ENCODE measurements at regions not wholly inside any gene's neighbourhood (a gene's known extent, or its start where the extent isn't known, plus 50 kb on each side); places are given as distances from the start of the nearest gene placed in this dataset.

- DNase-seq (no peak), ATAC-seq (ENCODE audit: low FRiP score in 2 of 2) (peak in 1 of 2 donors; percentile 80)
- WGBS, 2 donors = 89 to 92% methylated on average over 2 of the region's 2 CpGs
- no peak overlapping the region for H3K4me3 ChIP-seq
- no peak overlapping the region for H3K27ac ChIP-seq
- TF ChIP-seq POLR2A (IDR thresholded peaks at IDR 0.05) = no peak
- TF ChIP-seq POLR2AphosphoS5 (IDR thresholded peaks at IDR 0.05) = no peak
- TF ChIP-seq EP300 (IDR thresholded peaks at IDR 0.05) = no peak
- TF ChIP-seq CTCF (IDR thresholded peaks at IDR 0.05) = no peak
- H3K9me3 ChIP-seq = no peaks in the 10 kb centered on the region
- H3K36me3 ChIP-seq = no peaks in the 10 kb centered on the region
- H3K4me1 ChIP-seq = no peaks in the 10 kb centered on the region
- H3K27me3 ChIP-seq = no peaks in the 10 kb centered on the region
Observed at GRCh38 chr4:127240764-127241105, 392.0 kb upstream of the INTU start.

GRCh38 chr4:127244515-127244914 lies 388.2 kb upstream of the INTU start:
- no peak overlapping the region for H3K27ac ChIP-seq
- TF ChIP-seq EP300 (IDR thresholded peaks at IDR 0.05) = no peak
- TF ChIP-seq POLR2A (IDR thresholded peaks at IDR 0.05) = no peak
- TF ChIP-seq POLR2AphosphoS5 (IDR thresholded peaks at IDR 0.05) = no peak
- TF ChIP-seq CTCF (IDR thresholded peaks at IDR 0.05) = no peak
- WGBS, 2 donors = 75 to 94% methylated on average over 5 of the region's 5 CpGs

DNA sequence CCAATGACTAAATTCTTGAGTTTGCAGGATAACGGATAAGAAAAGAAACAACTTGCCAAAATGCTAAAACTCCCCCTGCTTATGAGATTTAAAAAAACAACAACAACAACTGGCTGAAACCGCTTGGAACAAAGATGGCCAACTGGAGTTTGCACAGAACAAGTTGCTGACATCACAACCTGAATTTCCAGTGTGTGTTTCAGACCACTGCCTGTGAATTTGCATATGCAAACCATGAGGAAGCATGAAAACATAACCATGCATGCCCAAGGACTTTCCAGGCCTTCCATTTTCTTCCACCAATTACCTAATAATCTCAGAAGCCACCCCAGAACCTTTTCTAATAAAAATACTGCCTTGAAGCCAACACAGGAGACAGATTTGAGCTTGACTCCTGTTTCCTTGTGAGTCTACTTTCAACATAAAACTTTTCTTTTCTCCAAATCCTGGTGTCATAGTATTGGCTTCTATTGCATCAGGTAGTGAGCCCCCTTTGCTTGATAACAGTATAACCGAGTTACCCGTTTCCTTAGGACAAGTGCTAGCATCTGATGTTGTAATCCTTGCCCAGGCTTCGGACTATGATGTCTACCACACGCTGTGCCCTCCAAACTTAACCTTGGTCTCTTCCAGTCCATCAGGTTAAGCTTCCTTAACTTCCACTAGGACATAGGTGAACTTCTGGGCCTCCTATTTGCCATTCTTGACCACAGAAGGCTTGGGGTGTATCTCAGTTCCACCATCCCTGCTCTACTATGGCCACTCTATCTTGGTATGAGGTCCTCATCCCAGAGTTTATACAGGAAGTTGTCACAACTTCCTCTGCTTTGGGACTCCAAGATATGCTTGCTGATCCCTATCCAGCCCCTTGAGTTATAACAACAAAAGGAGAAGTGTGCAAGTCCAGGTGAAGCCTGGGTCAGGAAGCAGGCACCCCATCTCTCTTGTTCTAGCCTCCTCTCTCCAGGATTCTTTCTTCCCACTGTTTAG lies 385.5 kb upstream of the INTU start:
- TF ChIP-seq POLR2AphosphoS5 (IDR thresholded peaks at IDR 0.05) (no peak), EP300 (IDR thresholded peaks at IDR 0.05) (no peak), POLR2A (IDR thresholded peaks at IDR 0.05) (no peak)
- WGBS, 2 donors = 87 to 93% methylated on average over 6 of the region's 6 CpGs
- no peaks in the 10 kb centered on the region for H3K36me3 ChIP-seq
- no peak overlapping the region for H3K27ac ChIP-seq
- H3K9me3 ChIP-seq = no peaks in the 10 kb centered on the region
- no peak overlapping the region for H3K4me3 ChIP-seq
- ATAC-seq (ENCODE audit: low FRiP score in 2 of 2) (no peak), DNase-seq (no peak)
- H3K4me1 ChIP-seq = no peaks in the 10 kb centered on the region
- no peaks in the 10 kb centered on the region for H3K27me3 ChIP-seq

More at GRCh38 chr4:127244515-127244914, 388.2 kb upstream of the INTU start:
- no peaks in the 10 kb centered on the region for H3K9me3 ChIP-seq
- DNase-seq = no peak
- H3K4me1 ChIP-seq = no peaks in the 10 kb centered on the region
- H3K27me3 ChIP-seq = no peaks in the 10 kb centered on the region
- no peak for ATAC-seq (ENCODE audit: low FRiP score in 2 of 2)
- H3K36me3 ChIP-seq = no peaks in the 10 kb centered on the region
- no peak overlapping the region for H3K4me3 ChIP-seq

DNA sequence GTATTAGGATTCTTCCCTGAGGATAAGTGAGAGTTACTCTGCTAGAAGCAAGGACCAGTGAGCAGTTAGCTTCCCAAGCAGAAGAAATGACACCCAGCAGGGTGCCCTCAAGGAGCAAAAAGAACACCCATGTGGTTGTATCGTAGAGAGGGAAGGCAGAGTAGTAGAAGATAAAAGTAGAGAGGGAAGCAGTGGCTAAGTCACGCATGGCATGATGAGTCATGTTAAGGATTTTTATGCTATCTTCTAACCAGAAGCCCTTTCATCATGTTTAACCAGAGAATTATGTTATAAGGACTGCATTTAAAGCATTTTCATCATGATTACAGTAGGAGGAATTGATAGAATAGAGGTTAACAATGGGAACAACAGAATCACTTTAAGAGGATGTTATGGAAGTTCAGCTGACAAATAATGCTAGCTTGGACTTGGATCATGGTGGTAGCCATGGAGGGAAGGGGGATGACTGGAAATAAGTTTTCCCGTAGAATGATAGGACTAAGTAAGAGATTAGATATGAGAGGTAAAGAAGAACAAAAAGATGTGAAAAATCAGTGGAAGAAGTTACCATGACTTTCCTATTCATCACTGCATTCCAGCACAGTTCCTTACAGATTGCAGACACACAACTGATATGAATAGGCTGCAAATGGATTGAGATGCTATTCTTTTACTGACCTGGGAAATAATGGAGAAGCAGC lies 383.5 kb upstream of the INTU start:
- H3K9me3 ChIP-seq = no peaks in the 10 kb centered on the region
- H3K4me3 ChIP-seq = no peak overlapping the region
- ATAC-seq (ENCODE audit: low FRiP score in 2 of 2) (no peak), DNase-seq (no peak)
- TF ChIP-seq POLR2AphosphoS5 (IDR thresholded peaks at IDR 0.05) (no peak), POLR2A (IDR thresholded peaks at IDR 0.05) (no peak), CTCF (IDR thresholded peaks at IDR 0.05) (no peak), EP300 (IDR thresholded peaks at IDR 0.05) (no peak)
- 31 to 83% methylated on average over 3 of the region's 3 CpGs for WGBS, 2 donors
- H3K36me3 ChIP-seq = no peaks in the 10 kb centered on the region
- no peaks in the 10 kb centered on the region for H3K27me3 ChIP-seq
- H3K27ac ChIP-seq = no peak overlapping the region
- H3K4me1 ChIP-seq = no peaks in the 10 kb centered on the region

- Histone ChIP-seq H3K4me3 (no peak overlapping the region), H3K4me1 (no peaks in the 10 kb centered on the region), H3K9me3 (no peaks in the 10 kb centered on the region), H3K27me3 (no peaks in the 10 kb centered on the region), H3K36me3 (no peaks in the 10 kb centered on the region), H3K27ac (no peak overlapping the region)
- DNase-seq (no peak), ATAC-seq (ENCODE audit: low FRiP score in 2 of 2) (no peak)
- 69 to 71% methylated on average over 3 of the region's 3 CpGs for WGBS, 2 donors
- TF ChIP-seq CTCF (IDR thresholded peaks at IDR 0.05) (no peak), EP300 (IDR thresholded peaks at IDR 0.05) (no peak), POLR2A (IDR thresholded peaks at IDR 0.05) (no peak), POLR2AphosphoS5 (IDR thresholded peaks at IDR 0.05) (no peak)
Observed at GRCh38 chr4:127249767-127250108, 383.0 kb upstream of the INTU start.
